SU-DHL-6 (cell line): ENCODE measurements at regions not wholly inside any gene's neighbourhood (a gene's known extent, or its start where the extent isn't known, plus 50 kb on each side); places are given as distances from the start of the nearest gene placed in this dataset.
A peak's percentile ranks its signal among the peaks of the same experiment; 100 is the strongest.

ENCODE experiments used
- H2AFZ ChIP-seq: fragments of 200-600 bp; sonication (generic); 2 replicates; pipeline ENCODE4 v1.6.1; 2014; ENCODE audit warnings: low read depth, mild to moderate bottlenecking, moderate library complexity, mixed read lengths, antibody characterized with exemption, low read length; ENCODE audit not compliant: severe bottlenecking
- H3F3A ChIP-seq: fragments of 200-600 bp; shearing (Covaris generic); 2 replicates; pipeline ENCODE4 v1.6.0; 2016; ENCODE audit warnings: antibody characterized with exemption, mild to moderate bottlenecking; ENCODE audit not compliant: insufficient read depth
- H3K27ac ChIP-seq: fragments of 200-600 bp; sonication (generic); 2 replicates; pipeline ENCODE4 v1.5.1; 2016; ENCODE audit warnings: low read depth, mild to moderate bottlenecking, low read length, moderate library complexity, mixed read lengths
- H3K27me3 ChIP-seq: fragments of 200-600 bp; sonication (generic), shearing (Covaris generic); 2 replicates; pipeline ENCODE4 v1.6.0; 2014; ENCODE audit warnings: mild to moderate bottlenecking, low read length
- H3K36me3 ChIP-seq: fragments of 200-600 bp; sonication (generic); 2 replicates; pipeline ENCODE4 v1.6.1; 2014; ENCODE audit warnings: mild to moderate bottlenecking, low read length, mixed read lengths
- H3K4me2 ChIP-seq: fragments of 300-600, 200-600 bp; shearing (Covaris generic), sonication (generic); 2 replicates; pipeline ENCODE4 v1.6.0; 2014; ENCODE audit warnings: low read length, low read depth, mild to moderate bottlenecking; ENCODE audit not compliant: poor library complexity, severe bottlenecking
- H3K4me3 ChIP-seq: fragments of 200-600 bp; sonication (generic); 2 replicates; pipeline ENCODE4 v1.5.1; 2014; ENCODE audit warnings: antibody characterized with exemption, low read length, mild to moderate bottlenecking, mixed read lengths; ENCODE audit not compliant: insufficient read depth, poor library complexity, severe bottlenecking
- H3K79me2 ChIP-seq: fragments of 200-600 bp; sonication (generic); 2 replicates; pipeline ENCODE4 v1.6.1; 2014; ENCODE audit warnings: mild to moderate bottlenecking, low read length, moderate library complexity; ENCODE audit not compliant: insufficient read depth
- H3K9ac ChIP-seq: fragments of 200-600 bp; sonication (generic); 2 replicates; pipeline ENCODE4 v1.7.0; 2014; ENCODE audit warnings: mild to moderate bottlenecking, low read length
- H3K9me2 ChIP-seq: fragments of 200-600 bp; sonication (generic); replicated peaks from 2 replicates; pipeline ENCODE4 v1.6.1; 2014; ENCODE audit warnings: low read length; ENCODE audit not compliant: insufficient read depth
- H3K9me3 ChIP-seq: fragments of 200-600 bp; sonication (generic); 2 replicates; pipeline ENCODE4 v1.6.1; 2014; ENCODE audit warnings: low read length, mixed read lengths; ENCODE audit not compliant: insufficient read depth
- H4K20me1 ChIP-seq: fragments of 200-600 bp; sonication (generic); 2 replicates; pipeline ENCODE4 v1.6.1; 2014; ENCODE audit warnings: low read depth, mild to moderate bottlenecking, antibody characterized with exemption, low read length, moderate library complexity, mixed read lengths
- EZH2phosphoT487 ChIP-seq: fragments of 200-600 bp; sonication (generic), shearing (Covaris generic); conservative IDR thresholded peaks from 2 replicates; pipeline ENCODE4 v1.6.1; 2018; ENCODE audit warnings: mild to moderate bottlenecking, antibody characterized with exemption, low read length, moderate library complexity, mixed read lengths
- TF ChIP-seq, protein P1 (sequence below): fragments of 200-600 bp; sonication (generic); IDR thresholded peaks from one replicate; pipeline ENCODE4 v1.5.1; 2017; ENCODE audit warnings: antibody characterized with exemption, mild to moderate bottlenecking, low read length, moderate library complexity; ENCODE audit not compliant: insufficient read depth, poor library complexity, severe bottlenecking

DNA sequence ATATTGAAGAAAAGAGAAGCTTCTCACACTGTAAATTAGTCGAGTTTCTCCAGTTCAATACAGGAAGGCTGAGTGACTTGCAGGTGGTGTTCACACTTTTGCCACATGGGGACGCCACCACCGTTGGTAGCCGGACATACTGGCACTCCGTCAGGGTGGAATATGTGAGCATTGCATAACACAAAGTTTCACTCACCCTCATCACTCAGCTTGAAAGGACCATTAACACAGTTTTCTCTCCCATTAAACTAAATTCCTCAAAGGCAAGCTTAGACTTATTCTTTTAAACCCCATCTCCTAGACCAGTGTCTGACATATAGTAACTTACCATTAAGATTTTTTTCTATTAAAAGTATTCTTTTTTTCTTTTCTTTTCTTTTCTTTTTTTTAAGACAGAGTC lies 105.3 kb upstream of the SERBP1 start:
- H3K9me2 ChIP-seq: no peaks in the 10 kb centered on the region
- TF ChIP-seq, protein P1, sequence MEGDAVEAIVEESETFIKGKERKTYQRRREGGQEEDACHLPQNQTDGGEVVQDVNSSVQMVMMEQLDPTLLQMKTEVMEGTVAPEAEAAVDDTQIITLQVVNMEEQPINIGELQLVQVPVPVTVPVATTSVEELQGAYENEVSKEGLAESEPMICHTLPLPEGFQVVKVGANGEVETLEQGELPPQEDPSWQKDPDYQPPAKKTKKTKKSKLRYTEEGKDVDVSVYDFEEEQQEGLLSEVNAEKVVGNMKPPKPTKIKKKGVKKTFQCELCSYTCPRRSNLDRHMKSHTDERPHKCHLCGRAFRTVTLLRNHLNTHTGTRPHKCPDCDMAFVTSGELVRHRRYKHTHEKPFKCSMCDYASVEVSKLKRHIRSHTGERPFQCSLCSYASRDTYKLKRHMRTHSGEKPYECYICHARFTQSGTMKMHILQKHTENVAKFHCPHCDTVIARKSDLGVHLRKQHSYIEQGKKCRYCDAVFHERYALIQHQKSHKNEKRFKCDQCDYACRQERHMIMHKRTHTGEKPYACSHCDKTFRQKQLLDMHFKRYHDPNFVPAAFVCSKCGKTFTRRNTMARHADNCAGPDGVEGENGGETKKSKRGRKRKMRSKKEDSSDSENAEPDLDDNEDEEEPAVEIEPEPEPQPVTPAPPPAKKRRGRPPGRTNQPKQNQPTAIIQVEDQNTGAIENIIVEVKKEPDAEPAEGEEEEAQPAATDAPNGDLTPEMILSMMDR: peak; percentile 35
- TF ChIP-seq EZH2phosphoT487: no peak
- H3K9ac ChIP-seq: no peak overlapping the region
- H3K36me3 ChIP-seq: no peaks in the 10 kb centered on the region
- no peaks in the 10 kb centered on the region for H3K9me3 ChIP-seq
- no peak overlapping the region for H3K27ac ChIP-seq
- H3K27me3 ChIP-seq: no peaks in the 10 kb centered on the region
- H3K4me3 ChIP-seq: no peak overlapping the region
- no peaks in the 10 kb centered on the region for H4K20me1 ChIP-seq
- no peaks in the 10 kb centered on the region for H3F3A ChIP-seq
- no peak overlapping the region for H2AFZ ChIP-seq
- no peaks in the 10 kb centered on the region for H3K79me2 ChIP-seq
- no peak overlapping the region for H3K4me2 ChIP-seq

DNA sequence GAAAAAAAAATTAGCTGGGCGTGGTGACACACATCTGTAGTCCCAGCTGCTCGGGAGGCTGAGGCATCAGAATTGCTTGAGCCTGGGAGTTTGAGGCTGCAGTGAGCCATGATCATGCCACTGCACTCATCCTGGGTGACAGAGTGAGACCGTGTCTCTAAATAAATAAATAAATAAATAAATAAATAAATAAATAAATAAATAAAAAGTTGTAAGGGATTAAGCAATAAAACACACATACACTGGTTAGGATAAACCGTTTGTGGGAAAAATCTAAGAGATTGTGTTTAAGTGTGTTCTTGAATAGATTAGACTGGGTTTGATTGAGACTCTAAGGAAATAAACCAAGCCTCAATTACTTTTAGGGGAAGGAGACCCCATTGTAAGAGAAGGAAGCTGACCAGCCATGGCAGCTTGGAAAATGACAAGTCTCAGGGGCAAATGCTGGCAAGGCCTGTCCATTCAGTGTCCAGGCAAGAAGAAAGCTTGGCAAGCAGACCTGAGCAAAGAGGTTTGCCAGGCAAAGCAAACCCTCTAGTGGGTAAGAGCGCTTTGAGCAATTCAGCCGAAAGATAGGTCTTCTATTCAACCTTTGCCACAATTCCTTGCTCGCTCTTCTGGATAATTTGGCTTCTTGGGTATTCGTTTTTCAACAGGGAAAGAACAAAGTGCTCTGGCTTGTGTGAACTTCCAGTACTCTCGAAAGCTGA lies 106.9 kb upstream of the SERBP1 start:
- Histone ChIP-seq H3K27ac (no peak overlapping the region), H3F3A (no peaks in the 10 kb centered on the region), H3K4me3 (no peak overlapping the region), H3K36me3 (no peaks in the 10 kb centered on the region), H3K4me2 (no peak overlapping the region), H3K27me3 (no peaks in the 10 kb centered on the region), H4K20me1 (no peaks in the 10 kb centered on the region), H3K9me2 (no peaks in the 10 kb centered on the region), H2AFZ (no peak overlapping the region), H3K79me2 (no peaks in the 10 kb centered on the region), H3K9ac (no peak overlapping the region), H3K9me3 (no peaks in the 10 kb centered on the region)
- TF ChIP-seq, protein P1: no peak
- no peak for TF ChIP-seq EZH2phosphoT487

DNA sequence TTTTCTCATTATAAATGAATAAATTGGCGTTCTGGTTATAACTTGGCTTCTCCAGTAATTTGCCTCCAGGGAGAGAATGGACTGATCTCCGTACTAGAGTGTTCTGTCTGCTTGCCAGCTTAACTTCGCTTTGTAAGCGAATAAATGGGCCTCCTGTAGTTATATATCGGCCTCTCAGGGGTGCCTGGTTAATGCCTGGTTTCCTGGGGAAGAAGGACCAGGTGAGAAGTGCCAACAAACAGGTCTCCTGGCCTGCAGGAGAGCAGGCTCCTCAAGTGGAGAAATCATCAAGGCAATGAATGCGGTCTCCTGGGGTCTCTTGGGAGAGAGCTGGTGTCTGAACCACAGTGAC lies 107.4 kb upstream of the SERBP1 start:
- Histone ChIP-seq H3K9ac (no peak overlapping the region), H4K20me1 (no peaks in the 10 kb centered on the region), H3K4me3 (no peak overlapping the region), H3K79me2 (no peaks in the 10 kb centered on the region), H3K9me3 (no peaks in the 10 kb centered on the region), H3K4me2 (no peak overlapping the region), H3K9me2 (no peaks in the 10 kb centered on the region), H3K36me3 (no peaks in the 10 kb centered on the region), H3K27me3 (no peaks in the 10 kb centered on the region), H3F3A (no peaks in the 10 kb centered on the region), H3K27ac (no peak overlapping the region), H2AFZ (no peak overlapping the region)
- TF ChIP-seq, protein P1: no peak
- TF ChIP-seq EZH2phosphoT487: no peak
